Caco-2 (cell line): ENCODE measurements at regions not wholly inside any gene's neighbourhood (a gene's known extent, or its start where the extent isn't known, plus 50 kb on each side); places are given as distances from the start of the nearest gene placed in this dataset.

Source experiments
- BruUV-seq: library from RNA; stranded (reverse); fragments of 400-500 nt; replicated peaks from 2 replicates; lab custom pipeline; 2021; lab: Mats Ljungman, UMichigan
- CTCF ChIA-PET: fragments of 300-600 bp; sonication (Branson Sonifier 250); formaldehyde crosslinking; loops from one replicate; lab custom pipeline; 2022; ENCODE audit warnings: antibody characterized with exemption; lab: Charles Lee
- POLR2A ChIA-PET: fragments of 300-600 bp; sonication (Branson Sonifier 250); formaldehyde crosslinking; loops from one replicate; lab custom pipeline; 2022; ENCODE audit warnings: antibody characterized with exemption; lab: Charles Lee
- DNase-seq, 2 experiments: peaks; one replicate each; pipeline versions ENCODE4 v3.0.0 to v3.0.0-alpha.2; 2020 to 2022
- H3K27me3 ChIP-seq: replicated peaks from 2 replicates; pipeline ENCODE4 v1.6.0; 2011; ENCODE audit warnings: low read length; ENCODE audit not compliant: control insufficient read depth, insufficient read depth
- H3K36me3 ChIP-seq: 2 replicates; pipeline ENCODE4 v1.5.1; 2011; ENCODE audit warnings: low read length; ENCODE audit not compliant: control insufficient read depth, insufficient read depth
- H3K4me1 ChIP-seq: fragments of 250-450 bp; sonication (Bioruptor Pico); 2 replicates; pipeline ENCODE4 v1.5.1; 2020; ENCODE audit warnings: mild to moderate bottlenecking
- H3K4me3 ChIP-seq: 2 replicates; pipeline ENCODE4 v1.5.1; 2011; ENCODE audit warnings: low read depth, mild to moderate bottlenecking, control low read depth, low read length
- H3K9me3 ChIP-seq: fragments of 250-450 bp; sonication (Bioruptor Pico); 2 replicates; pipeline ENCODE4 v1.5.1; 2020; ENCODE audit warnings: mild to moderate bottlenecking, moderate library complexity
- H3K27ac Mint-ChIP-seq: one replicate; pipeline ENCODE4 v1.8.0; 2022; ENCODE audit warnings: mixed read lengths; ENCODE audit not compliant: unreplicated experiment
- H3K27me3 Mint-ChIP-seq: one replicate; pipeline ENCODE4 v1.8.0; 2022; ENCODE audit warnings: mixed read lengths; ENCODE audit not compliant: insufficient read depth, unreplicated experiment
- H3K36me3 Mint-ChIP-seq: one replicate; pipeline ENCODE4 v1.8.0; 2022; ENCODE audit warnings: mild to moderate bottlenecking, mixed read lengths; ENCODE audit not compliant: insufficient read depth, unreplicated experiment
- H3K4me1 Mint-ChIP-seq: one replicate; pipeline ENCODE4 v1.8.0; 2022; ENCODE audit warnings: low read depth, mixed read lengths; ENCODE audit not compliant: unreplicated experiment
- H3K4me3 Mint-ChIP-seq: one replicate; pipeline ENCODE4 v1.8.0; 2022; ENCODE audit warnings: mild to moderate bottlenecking, moderate library complexity, mixed read lengths; ENCODE audit not compliant: unreplicated experiment
- H3K9me3 Mint-ChIP-seq: one replicate; pipeline ENCODE4 v1.8.0; 2022; ENCODE audit warnings: mixed read lengths; ENCODE audit not compliant: unreplicated experiment
- intact Hi-C: fragments of 100-400 bp; cut with micrococcal nuclease; formaldehyde crosslinking; loops from one replicate; pipeline ENCODE4 v1.10.0; 2022; ENCODE audit not compliant: unreplicated experiment
- TF ChIP-seq, protein P1 (sequence below), 2 experiments: fragments of 200-600 bp in 1 of 2; IDR thresholded peaks; 1 replicate in 1 of 2; 2 replicates in 1 of 2; pipeline versions ENCODE4 v1.5.1 to v1.8.0; 2011 to 2022; ENCODE audit warnings: antibody characterized with exemption in 1 of 2, control low read depth in 1 of 2, inconsistent platforms in 1 of 2, low read depth in 1 of 2, low read length in 1 of 2, mild to moderate bottlenecking in 1 of 2, moderate library complexity in 1 of 2; ENCODE audit not compliant: insufficient read depth in 1 of 2, severe bottlenecking in 1 of 2, unreplicated experiment in 1 of 2

- Mint-ChIP-seq H3K4me3 (no peak overlapping the region), H3K27me3 (peaks cover 3% of the 10 kb centered on the region), H3K27ac (no peak overlapping the region), H3K36me3 (no peaks in the 10 kb centered on the region), H3K9me3 (no peaks in the 10 kb centered on the region), H3K4me1 (no peaks in the 10 kb centered on the region)
- intact Hi-C loops: no loop called here
- BruUV-seq: no TSS peak
- Histone ChIP-seq H3K4me3 (no peak overlapping the region), H3K9me3 (no peaks in the 10 kb centered on the region), H3K4me1 (no peaks in the 10 kb centered on the region), H3K27me3 (no peaks in the 10 kb centered on the region), H3K36me3 (no peaks in the 10 kb centered on the region)
- ChIA-PET POLR2A (no interaction called here), CTCF (no interaction called here)
- DNase-seq: no peak
- TF ChIP-seq, protein P1, sequence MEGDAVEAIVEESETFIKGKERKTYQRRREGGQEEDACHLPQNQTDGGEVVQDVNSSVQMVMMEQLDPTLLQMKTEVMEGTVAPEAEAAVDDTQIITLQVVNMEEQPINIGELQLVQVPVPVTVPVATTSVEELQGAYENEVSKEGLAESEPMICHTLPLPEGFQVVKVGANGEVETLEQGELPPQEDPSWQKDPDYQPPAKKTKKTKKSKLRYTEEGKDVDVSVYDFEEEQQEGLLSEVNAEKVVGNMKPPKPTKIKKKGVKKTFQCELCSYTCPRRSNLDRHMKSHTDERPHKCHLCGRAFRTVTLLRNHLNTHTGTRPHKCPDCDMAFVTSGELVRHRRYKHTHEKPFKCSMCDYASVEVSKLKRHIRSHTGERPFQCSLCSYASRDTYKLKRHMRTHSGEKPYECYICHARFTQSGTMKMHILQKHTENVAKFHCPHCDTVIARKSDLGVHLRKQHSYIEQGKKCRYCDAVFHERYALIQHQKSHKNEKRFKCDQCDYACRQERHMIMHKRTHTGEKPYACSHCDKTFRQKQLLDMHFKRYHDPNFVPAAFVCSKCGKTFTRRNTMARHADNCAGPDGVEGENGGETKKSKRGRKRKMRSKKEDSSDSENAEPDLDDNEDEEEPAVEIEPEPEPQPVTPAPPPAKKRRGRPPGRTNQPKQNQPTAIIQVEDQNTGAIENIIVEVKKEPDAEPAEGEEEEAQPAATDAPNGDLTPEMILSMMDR (IDR thresholded peaks at IDR 0.05; ENCODE audit: insufficient read depth in 1 of 2, low read depth in 1 of 2, low read length in 1 of 2, severe bottlenecking in 1 of 2, unreplicated experiment in 1 of 2): no peak
These were observed 250.4 kb upstream of the IRX4 start for GRCh38 chr5:2133080-2133479.

GRCh38 chr5:2132497-2132847 lies 249.7 kb upstream of the IRX4 start:
- Mint-ChIP-seq H3K27ac (no peak overlapping the region), H3K9me3 (no peaks in the 10 kb centered on the region), H3K36me3 (no peaks in the 10 kb centered on the region), H3K4me1 (no peaks in the 10 kb centered on the region), H3K27me3 (peaks cover 3% of the 10 kb centered on the region), H3K4me3 (no peak overlapping the region)
- H3K4me3 ChIP-seq: no peak overlapping the region
- intact Hi-C loops: no loop called here
- no peaks in the 10 kb centered on the region for H3K27me3 ChIP-seq
- no peaks in the 10 kb centered on the region for H3K9me3 ChIP-seq
- no peaks in the 10 kb centered on the region for H3K36me3 ChIP-seq
- no peaks in the 10 kb centered on the region for H3K4me1 ChIP-seq
- TF ChIP-seq, protein P1 (IDR thresholded peaks at IDR 0.05; ENCODE audit: insufficient read depth in 1 of 2, low read depth in 1 of 2, low read length in 1 of 2, severe bottlenecking in 1 of 2, unreplicated experiment in 1 of 2): no peak
- CTCF ChIA-PET: no interaction called here
- DNase-seq: no peak
- no TSS peak for BruUV-seq
- POLR2A ChIA-PET: no interaction called here

- intact Hi-C loops: no loop called here
- H3K27me3 Mint-ChIP-seq: peaks cover 7% of the 10 kb centered on the region
- no peaks in the 10 kb centered on the region for H3K4me1 Mint-ChIP-seq
- CTCF ChIA-PET: no interaction called here
- no peaks in the 10 kb centered on the region for H3K9me3 ChIP-seq
- no peak overlapping the region for H3K27ac Mint-ChIP-seq
- no TSS peak for BruUV-seq
- H3K27me3 ChIP-seq: no peaks in the 10 kb centered on the region
- no peaks in the 10 kb centered on the region for H3K4me1 ChIP-seq
- no peak for DNase-seq
- no peak overlapping the region for H3K4me3 ChIP-seq
- POLR2A ChIA-PET: no interaction called here
- no peaks in the 10 kb centered on the region for H3K9me3 Mint-ChIP-seq
- no peaks in the 10 kb centered on the region for H3K36me3 Mint-ChIP-seq
- H3K4me3 Mint-ChIP-seq: no peak overlapping the region
- TF ChIP-seq, protein P1 (IDR thresholded peaks at IDR 0.05; ENCODE audit: insufficient read depth in 1 of 2, low read depth in 1 of 2, low read length in 1 of 2, severe bottlenecking in 1 of 2, unreplicated experiment in 1 of 2): no peak
- H3K36me3 ChIP-seq: no peaks in the 10 kb centered on the region
These were observed 249.2 kb upstream of the IRX4 start for GRCh38 chr5:2131826-2132496.
